Stimulated activated CD8-positive, alpha-beta memory T cell treated with anti-CD3 and anti-CD28 coated beads, Interleukin-12 subunit alpha, Interleukin-12 subunit beta, amount 100 ng/mL, for 24 hours (primary cell): ENCODE measurements at regions not wholly inside any gene's neighbourhood (a gene's known extent, or its start where the extent isn't known, plus 50 kb on each side); places are given as distances from the start of the nearest gene placed in this dataset.

ENCODE experiments used
- DNase-seq: peaks from one replicate; pipeline ENCODE4 v3.0.0-alpha.2; 2020; ENCODE audit errors: extremely low read depth

DNA sequence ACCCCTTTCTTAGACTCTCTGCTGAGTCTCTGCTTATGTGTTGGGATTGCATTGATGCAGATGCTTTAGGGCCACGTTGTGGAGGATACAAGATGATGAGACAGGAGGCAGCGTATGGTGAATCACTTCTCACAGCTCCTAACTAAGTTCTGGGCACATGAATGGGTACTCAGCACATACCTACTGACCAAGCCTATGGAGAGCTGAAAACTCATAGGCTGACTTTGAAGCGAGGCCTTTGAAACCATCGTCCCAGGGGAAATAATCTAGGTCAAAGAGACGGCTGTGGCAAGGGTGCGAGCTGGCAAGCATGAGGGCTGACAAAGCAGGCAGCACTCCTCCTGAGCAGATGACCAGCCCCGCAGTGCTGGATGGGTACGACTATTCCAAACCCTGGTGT, 180.2 kb upstream of the TNP1 start:
- no peak for DNase-seq

DNA sequence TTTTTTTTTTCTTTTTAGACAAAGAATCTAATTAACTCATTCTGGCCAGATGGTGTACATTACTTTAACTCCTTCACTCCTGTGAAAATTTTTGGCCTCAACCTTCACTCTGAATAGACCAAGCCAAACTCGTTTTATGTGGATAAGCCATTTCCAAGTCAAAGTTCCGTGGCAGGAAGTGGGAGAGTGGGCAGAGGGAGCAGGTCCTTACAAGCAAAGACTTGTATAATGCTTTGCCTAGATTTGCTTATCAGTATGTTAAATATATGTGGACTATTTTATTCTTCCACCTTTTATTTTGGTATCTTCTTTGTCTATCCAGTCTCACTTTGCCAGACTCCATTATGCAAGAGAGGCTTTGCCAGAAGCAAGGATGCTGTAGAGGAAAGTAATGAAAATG, 178.1 kb upstream of the TNP1 start:
- no peak for DNase-seq

DNA sequence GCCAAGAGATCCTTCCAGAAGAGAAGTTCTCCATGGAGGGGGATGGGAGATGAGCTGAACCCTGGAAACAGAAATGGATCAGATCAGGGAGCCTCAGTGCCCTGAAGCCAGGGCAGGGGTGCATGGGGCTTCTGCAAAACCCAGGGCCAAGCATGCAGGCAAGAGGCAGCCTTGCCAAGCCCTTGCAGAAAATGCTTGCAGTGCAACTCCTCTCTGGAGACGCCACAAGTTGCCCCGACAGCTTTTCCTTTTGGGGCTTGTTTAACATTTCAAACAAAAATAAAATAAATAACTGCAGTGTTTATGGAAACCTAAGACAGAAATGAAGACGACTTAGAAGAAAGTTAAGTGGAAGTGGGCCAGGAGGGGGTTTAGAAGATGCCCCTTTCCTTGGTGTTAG, 177.5 kb upstream of the TNP1 start:
- no peak for DNase-seq

DNA sequence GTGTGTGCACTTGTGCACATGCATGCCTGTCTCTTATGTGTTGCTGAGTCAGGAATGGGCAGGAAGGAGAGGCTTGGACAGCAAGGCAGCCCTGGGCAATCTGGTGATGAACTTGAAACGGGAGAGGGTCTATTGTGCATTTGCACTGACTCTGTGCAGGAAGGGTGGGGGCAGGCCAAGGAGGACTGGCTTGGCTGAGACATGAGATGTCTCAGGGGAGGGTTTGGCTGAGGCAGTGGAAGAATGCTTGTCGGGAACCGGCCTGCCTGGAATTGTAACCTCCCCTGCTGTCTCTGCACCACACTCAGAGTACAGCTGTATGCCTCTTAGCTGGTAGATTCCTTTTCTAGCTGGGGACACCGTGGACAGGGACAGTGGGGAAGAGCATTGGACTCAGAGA, 176.1 kb upstream of the TNP1 start:
- DNase-seq = no peak

DNA sequence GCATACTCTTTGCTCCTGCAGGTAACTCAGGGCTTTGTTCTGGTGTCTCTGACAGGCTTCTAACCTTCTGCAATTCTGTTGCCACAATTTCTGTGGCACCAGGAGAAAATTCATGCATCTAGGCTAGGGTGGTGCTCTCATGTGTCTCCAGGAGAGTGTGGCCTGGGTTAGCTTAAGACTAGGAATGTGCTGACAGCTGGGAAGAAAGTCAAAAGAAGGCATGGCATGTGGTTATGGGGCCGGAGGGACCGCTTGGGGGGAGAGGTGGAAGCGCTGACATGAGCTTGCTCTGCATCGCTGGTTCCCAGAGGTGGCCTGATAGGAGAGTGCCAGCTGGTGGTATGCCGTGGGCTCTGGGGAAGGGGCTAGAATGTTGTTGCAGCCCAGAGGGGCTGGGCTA, 173.3 kb upstream of the TNP1 start:
- no peak for DNase-seq

DNA sequence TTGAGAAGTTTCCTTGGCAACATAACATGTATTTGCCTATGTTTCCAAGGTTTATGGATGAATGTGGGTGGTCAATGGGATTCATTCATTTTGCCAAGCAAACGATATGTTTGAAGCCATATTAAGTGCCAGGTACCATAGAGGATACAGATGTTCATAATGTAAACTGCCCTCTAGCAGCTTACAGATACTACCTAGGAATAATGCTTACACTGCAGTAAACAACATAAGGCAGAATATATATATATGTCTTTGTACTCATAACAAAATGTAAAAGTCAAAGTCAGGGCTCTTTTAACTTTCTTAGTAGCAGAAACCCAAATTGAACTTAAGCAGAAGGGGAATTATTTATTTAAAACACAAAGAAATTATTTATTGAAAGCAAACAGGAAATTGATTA, 171.6 kb upstream of the TNP1 start:
- no peak for DNase-seq

DNA sequence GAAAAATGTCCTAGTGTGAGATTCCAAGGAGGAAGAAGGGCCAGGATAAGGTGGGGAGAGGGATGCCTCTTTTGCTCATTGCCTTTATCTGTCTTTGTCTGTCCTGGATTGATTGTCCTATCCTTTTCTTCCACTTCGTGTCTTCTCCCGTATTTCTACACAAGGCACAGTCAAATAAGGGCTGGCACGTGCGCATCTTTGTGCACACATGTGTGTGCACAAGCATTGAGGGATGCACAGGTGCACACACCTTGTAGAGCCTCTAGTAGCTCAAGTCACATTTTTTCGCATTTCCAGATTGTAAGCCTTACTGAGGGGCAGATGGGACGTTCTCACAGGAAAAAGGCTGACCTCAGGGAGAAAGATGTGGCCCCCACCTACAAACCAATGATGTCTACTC, 170.2 kb upstream of the TNP1 start:
- DNase-seq = no peak

DNA sequence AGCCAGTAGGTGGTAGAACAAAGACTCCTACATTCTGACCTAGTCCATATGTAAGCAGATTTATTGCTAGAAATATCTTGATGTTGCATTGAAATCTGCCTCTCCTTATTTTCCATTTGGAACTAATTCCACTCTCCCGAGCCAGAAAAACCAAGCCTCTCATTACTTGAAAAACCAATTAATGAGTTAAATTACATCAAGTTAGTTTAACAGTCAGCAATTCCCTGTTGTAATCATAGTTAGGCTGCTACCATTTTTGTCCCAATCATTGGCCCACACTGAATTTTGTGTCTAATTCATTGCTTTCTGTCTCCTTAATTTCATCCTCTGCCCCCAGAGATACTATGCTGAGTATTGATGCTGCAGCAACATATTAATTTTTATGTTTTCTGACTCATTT, 168.3 kb upstream of the TNP1 start:
- no peak for DNase-seq

DNA sequence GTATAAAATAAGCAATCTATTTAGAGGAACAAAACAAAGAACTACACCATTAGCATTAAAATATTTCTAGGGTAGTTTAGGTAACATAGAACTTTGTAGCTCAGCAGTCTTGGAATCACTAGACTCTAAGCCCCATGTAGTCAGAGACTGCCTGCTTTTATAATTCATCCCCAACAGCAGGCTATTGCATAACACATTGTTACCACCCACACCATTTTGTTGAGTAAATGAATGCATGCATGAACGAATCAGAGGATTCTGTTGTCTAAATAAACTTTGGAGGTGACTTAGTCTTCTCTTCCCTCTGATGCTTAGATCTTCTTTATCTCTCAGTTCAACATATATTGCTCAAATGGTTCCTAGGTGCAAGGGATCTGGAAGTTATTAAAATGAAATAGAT, 167.6 kb upstream of the TNP1 start:
- DNase-seq = no peak

DNA sequence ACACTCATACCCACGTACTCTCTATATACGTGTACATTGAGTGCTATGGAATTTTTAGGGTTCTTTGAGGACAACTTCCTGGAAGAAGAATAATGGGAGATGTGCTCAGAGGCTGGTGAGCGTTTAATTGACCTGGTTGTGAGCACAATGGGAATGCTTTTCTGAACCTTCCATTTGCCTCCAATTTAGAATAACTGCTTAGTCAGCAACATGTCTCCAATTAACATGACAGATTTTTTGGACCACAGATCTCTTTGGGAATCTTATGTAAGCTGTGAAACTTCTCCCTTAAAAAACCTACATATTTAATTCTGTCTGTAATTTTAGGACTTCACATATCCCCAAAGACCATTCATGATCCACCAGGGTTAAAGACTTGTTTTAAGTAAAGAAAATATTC, 166.7 kb upstream of the TNP1 start:
- no peak for DNase-seq

DNA sequence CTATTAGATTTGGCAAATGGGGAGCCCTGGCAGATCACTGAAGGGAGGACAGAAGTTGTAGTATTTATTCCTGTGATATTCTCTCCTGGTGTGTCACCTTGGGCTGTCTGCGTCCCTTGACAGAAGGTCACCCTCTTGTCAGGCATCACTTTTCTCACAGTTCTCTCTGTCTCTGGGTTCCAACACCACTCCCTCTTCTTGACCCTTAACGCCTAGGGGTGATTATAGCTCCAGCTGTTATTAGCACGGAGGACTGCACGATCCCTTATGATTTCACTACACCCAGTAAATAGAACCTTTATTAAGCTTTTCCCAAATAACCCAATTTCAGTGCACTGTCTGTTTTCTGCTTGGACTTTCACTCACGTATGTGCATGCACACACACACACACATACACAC, 166.3 kb upstream of the TNP1 start:
- no peak for DNase-seq

DNA sequence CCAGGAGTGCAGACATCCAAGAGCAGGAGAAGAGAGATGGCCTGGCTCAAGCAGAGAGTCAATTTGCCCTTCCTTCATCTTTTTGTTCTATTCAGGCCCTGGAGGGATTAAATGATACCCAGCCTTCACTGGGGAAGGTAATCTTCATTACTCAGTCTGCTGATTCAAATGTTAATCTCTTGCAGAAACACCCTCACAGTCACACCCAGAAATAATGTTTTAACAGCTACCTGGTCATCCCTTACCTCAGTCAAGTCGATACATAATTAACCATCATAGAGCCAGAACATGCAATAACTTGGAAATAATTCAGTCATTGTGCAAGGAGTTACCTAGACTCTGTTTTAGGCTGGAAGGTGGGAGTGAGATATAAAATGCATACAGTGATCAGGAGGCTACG, 163.7 kb upstream of the TNP1 start:
- DNase-seq = no peak

DNA sequence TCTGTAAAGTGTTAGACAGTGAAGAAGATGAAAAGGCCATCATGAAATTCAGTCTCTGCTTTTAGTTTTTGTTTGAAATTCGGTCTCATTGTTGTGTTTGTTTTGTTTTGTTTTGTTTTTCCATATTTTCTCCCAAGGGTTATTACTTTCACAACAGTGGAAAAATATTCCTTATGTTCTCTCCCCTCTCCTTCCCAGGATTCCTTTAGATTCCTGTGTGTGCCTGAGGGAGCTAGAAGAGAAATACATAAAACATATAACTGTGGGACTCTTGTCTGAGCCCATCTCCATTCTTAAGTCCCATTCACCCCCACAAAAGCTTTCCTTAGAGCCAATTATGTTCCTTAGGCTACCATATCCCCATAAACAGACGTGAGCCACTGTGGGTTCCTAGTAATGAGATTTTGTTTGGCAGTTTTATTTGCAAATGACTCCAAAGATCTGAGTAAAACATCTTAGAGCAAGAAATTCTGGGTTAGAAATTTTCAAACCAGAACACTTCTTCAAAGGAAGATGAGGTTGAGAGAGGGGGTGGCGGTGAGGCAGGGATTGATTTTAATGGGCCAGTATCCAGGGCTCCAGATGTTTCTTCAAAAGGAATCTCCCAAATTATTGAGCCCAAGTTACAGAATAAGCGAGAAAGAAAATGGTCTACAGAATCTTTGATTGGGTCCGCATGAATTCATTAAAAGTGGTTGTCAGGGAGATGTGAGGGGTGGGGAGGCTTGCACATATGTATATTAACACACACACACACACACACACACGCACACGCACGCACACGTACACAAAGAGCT, 157.8 kb upstream of the TNP1 start:
- DNase-seq = no peak

DNA sequence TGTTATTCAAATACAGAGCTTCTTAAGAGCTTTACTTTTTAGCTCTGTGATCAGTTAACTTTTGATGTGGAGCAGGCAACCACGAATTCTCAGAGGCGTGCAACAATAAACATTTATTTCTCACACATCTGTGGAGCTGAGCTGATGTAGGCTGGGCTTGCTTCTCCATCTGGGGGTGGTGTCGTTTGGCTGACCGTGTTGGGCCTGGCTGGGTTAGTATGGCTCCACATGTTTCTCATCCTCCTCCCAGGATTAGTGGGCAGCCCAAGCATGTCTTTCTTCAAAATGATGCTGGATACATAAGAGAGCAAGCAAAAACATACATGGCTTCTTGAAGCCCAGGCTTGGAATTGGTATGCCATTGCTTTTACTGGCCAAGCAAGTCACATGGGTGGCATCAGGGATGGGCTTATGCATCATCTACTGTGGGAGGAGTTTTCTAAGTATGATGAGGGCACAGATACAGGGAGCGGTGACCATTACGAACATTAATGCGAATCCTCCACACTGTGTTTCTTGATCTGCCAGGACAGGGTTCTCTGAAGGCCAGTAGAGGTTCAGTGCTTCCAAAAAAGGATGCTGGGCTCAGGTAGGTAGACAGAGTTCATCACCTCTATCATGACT, 157.0 kb upstream of the TNP1 start:
- DNase-seq = no peak

DNA sequence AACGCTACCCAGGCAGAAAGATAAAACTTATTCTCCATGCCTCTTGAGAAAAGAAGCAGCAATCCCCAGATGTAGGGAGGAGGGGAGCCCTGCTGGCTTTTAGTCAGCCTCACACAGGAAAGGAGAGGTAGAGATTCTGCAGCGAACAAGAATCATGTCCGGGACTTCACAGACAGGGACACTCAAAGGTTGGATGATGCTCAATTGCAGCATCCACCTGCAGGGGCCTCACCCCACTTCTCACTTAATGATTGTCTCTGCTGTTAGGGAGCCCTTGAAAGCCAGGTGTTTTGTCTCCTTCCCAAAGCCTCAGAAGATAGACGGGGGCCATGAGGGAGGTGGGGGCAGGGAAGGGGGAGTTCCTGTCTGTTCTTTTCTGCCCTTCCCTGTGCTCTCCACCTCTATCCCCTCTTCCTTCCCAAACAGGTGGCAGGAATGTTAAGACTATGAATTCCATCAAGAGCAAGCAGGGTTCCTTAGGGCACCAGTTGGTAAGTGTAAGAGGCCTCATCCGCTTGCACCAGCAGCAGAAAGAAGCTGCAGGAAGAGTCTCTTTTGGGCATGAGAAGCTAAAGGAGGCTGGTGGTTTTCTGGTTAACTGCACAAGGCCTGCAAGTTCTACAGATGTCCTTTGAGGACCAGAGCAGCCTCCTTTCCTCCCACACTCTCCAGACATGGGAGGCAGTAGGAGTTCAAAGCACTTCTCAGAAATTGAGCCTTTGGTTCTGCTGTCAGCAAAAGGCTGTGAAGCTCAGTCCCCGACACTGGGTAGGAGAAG, 154.7 kb upstream of the TNP1 start:
- DNase-seq = no peak

DNA sequence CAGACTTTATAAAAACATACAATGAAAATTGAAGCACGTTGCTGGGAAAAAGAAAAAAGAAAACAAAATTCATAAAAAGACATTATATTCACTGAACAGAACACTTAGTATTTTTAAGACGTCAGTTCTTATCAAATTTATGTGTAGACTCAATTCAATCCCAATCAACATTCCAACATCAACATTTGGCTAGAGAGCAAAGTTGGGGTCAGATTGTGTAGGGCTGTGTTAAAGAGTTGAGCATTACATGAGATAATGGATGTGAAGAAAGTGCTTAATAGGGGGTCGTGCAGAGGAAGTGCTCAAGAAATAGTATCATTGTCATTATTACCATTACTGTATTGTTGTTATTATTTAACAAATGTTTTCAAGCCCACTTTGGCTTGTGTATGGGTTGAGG, 154.1 kb upstream of the TNP1 start:
- no peak for DNase-seq

DNA sequence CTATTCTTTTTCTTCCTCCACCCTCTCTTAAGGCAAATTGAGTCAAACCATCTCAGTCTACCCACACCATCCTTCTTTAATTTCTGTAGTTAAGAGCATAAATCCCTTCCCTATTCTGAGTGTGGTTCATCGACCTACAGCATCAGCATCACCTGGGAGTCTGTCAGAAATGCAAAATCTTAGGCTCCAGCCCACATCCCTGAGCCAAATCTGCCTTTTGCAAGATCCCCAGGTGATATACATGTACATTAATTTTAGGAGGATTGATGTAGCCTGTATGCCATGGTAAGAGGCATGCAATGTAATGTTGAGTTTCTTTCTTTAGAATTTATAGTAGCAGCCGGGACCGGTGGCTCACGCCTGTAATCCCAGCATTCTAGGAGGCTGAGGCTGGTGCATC, 151.7 kb upstream of the TNP1 start:
- no peak for DNase-seq

DNA sequence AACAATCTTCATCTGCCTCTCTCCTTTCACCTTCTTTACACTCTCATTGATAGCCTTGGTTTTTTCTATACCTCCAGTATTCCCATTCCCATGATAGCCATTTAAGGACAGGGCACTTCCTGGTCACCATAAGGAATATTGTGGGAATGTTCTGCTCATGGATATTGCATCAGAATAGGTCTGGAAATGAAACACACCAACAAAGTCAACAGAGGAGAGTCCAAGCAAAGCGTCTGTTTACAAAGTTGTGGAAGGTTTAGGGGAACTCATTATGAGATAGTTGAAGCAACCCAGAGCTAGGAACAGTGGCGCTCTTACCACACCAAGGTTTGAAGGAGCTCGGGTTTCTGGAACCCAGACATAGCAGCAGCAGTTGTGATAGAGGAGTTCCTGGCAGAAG, 150.3 kb upstream of the TNP1 start:
- DNase-seq = no peak

DNA sequence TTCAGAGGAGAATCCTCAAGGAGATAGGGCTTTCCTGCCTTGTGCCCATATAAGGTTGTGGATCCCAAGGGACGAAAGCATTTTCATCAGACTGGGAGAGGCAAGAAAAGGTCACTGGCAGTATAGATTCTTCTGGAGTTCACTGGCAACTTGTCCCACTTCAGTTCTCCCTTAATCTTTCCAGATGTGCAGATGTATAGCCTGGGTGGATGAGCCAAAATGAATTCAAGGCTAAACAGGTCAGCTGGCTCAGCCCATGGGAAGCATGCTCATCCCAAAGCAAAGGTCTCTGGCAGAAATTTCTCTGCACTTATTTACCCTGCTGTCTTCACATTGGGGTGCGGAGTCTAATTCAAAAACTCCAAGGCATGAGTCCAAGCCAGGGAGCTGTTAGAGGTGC, 148.9 kb upstream of the TNP1 start:
- no peak for DNase-seq

DNA sequence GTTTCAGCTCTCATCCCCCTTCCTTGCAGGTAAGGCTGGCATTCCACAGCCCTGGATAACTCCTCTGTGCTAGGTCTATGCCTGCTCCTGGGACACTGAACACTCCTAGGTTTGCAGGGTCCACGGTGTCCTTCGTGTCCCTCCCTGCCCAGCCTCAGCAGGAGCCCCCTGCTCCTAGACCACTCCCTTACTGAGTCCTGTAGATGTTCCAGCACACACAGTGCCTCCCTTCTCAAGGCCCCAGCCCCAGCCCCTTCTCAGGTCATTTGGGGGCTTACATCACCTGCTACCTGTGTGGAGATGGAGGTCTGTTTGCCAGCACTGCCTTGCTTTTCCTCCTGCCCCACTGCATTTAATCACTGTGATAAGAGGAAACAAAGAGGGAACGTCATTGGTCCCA, 146.4 kb upstream of the TNP1 start:
- DNase-seq = no peak

DNA sequence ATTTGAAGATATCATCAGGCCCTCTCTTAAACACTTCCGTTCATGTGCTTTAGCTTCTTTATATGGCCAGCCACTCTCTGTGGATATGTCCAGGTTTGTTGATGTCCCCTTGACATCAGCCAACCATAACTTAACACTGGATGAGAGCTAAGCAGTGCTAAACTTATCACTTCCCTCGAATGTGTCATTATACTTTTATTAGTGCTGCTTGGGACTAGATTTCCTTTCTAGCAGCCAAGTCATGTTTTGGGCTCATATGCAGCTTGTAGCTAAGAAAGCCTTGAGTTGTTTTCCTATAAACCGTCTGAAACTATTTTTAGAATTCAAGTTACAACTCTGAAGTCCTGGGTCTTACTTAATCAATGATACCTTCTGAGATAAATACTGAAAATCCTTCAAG, 144.8 kb upstream of the TNP1 start:
- no peak for DNase-seq

DNA sequence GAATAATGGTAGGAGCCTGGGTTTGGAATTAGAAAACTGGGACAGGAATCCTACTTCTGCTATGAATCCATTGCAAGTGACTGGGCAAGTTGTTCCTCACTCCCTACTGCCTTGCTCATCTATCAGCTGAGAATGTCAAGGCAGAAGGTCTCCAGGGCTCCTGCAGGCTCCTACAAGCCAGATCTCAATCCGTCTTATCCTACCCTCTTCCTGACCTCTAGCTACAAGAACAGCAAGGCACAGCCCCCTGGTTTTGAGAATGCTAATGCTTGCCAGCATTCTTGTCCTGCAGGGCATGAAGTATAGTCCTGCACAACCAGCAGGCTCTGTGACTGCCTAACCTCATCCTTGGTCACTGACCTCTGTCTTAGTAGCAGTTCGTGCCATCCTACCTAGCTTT, 141.9 kb upstream of the TNP1 start:
- DNase-seq = no peak

DNA sequence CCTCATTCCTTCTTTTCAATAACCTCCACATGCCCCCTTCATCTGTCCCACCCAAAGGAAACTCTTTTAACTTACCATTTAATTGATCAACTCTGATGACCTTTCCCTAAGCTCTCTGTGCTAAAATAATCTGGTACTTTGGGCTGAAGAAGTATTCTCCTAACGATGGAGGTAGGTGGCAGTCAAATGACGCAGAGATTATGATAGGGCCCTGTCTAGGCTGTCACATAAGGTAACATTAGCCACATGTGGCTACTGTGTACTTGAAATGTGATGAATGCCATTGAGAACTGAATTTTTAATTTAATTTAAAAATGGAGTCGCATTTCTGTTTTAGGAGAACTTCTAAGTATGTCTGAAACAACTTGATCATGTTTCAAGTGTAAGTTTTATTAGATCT, 140.5 kb upstream of the TNP1 start:
- DNase-seq = no peak
